Activated naive CD4-positive, alpha-beta T cell (primary cell): ENCODE measurements at regions not wholly inside any gene's neighbourhood (a gene's known extent, or its start where the extent isn't known, plus 50 kb on each side); places are given as distances from the start of the nearest gene placed in this dataset.

ENCODE experiments used
- DNase-seq, 4 experiments: peaks; one replicate each; lab custom pipeline; 2025; lab: John Stamatoyannopoulos, UW

DNA sequence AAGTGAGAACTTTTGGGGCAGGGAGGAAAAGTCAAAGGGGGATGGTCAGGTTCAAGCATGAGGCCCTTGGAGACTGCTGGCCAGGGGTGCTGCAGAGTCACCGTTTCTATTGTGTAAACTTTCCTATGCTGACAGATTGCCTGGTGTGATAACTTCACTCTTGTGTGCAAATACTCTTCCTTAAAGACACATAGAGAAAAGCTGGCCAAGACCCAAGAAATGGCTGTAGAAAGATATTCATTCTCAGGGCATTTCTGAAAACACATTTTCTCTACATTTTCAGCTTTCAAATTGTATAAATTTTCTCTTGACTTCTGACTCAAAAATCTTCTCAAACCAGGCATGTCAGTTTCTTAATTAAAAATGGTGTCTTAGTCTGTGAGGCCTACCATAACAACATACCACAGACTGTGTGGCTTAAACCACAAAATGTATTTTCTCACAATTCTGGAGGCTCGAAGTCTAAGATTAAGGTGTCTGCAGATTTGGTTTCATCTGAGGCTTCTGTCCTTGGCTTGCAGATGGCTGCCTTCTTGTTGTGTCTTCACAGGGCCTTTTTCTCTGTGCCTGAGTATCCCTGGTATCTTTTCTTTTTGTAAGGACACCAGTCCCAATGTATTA, 304.5 kb downstream of the KCNRG start:
- no peak for DNase-seq

DNA sequence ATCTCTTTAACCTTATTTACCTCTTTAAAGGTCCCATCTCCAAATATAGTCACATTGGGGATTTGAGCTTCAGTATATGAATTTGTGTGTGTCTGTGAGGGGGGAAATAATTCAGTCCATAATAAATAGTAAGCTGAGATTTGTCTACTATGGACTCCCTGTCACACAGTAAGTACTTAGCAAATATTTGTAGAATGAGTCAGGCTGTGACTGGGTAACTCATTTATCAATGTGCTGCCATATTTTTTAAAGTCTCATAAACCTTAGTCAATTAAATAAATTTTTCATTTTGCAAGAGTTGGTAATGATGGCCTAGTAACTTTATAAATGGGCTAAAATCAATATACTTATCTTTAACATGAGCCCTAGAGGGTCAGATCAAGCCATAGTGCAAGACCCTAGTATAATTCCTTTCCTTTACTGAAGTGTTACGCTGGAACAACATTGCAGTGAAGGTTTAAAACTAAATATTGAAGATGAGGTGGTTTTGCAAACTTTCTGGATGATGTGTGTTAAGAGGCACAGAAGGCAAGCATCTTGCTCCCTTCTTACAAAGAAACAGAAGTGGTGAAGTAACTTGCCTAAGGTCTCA, 305.1 kb downstream of the KCNRG start:
- no peak for DNase-seq

DNA sequence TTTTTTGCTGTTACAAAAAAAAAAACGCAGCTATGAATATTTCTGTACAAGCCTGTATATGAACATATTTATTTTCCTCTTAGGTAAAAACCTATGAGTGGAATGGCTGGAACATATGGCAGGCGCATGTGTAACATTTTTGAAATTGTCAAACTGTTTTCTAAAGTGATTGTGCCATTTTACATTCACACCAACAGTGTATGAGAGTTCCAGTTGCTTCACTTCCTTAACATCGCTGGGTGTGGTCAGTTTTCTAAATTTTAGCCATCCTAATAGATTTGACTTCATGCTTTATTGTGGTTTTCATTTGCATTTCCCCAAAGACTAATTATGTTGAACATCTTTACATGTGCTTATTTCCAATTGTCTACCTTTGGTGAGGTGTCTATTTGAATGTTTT, 306.8 kb downstream of the KCNRG start:
- DNase-seq, result no peak

DNA sequence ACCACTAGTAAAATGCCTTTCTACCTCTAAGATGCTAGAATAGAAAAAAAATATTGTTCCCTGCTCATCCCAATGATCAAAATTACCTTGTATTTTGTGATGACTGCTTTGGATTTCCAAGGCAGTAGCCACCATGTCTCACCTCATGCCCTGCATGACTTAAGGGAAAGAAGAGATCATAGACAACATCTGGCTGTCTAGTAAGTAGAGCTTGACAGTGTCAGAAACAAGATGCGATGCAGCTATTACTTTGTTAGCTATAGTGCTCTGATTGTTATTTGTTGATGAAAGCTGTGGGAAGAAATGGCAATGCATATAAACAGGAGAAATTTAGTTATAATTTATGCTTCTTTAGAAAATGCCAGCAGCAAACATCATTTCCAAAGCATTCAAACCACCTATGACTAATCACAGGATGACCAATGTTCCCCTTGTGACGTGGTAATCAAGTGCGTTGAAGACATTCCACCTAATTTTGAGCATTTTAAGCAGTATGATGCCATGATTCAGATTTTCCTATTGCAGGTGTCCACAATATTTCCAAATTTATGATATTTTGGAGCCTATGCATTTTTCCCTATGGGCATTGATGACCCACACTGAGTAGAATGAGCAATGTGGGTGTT, 308.3 kb downstream of the KCNRG start:
- DNase-seq, result no peak

DNA sequence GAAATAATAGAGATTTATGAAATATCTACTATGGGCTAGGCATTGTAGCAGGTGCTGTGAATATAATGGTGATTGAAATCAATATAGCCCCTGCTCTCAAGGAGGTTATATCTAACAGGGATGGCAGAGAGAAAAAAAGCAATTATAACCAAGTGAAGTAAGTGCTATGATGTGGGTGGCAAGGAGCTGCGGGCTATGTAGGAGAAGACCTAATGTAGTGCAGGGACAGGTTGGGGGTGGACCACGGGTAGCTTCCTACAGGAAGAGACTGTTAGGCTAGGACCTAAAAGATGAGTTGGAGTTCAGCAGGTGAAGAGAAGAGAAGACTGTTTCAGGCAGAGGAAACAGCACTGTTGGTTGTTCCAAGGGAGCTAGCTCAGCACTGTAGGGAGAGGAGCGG, 311.0 kb downstream of the KCNRG start:
- DNase-seq, result no peak

DNA sequence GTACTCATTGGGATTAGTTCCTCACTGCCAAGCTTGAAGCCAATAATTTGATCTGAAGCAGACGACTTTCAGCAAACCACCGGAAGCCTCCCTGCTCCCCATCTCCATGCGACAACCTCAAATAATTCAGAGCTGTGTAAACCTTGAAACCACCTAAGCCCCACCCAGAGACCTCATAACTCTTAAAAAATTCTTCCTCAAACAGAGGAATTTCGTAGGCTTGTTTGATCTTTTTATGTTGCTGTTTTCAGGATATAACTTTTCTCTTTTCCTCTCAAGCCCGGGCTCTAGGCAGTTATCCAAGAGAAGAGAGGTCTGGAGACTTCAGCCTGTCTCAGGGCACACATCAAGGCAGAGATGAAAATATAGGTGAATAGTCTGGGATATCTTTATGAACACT, 311.6 kb downstream of the KCNRG start:
- no peak for DNase-seq

DNA sequence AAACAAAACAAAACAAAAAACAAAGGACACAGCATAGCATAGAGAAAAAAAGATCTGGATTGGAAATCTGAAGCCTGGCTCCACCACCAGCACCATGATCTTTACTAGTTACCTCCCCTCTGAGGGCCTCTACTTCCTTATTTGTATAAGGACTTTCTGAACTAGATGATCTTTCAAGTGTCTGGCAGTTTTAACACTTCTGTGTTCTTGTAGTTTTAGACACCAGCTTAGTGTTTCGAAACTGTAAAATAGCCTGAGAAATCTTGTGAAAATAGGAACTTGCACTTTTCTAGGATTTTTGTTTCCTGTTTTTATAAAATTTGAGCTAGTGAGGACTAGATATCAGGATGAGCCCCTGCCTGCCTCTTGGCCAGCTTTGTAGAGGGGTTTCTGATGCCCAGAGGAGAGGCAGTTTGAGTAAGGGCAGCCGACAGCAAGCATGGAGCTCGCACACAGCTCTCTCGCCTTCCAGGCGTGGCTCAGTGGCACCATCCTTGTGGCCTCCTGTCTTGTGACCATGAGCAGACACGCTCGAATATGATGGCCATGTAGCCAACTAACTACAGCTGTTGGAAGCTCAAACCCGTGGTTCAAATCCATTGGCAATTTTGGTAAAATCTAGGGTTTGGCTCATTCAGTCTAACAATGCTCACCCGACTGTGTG, 319.0 kb downstream of the KCNRG start:
- no peak for DNase-seq

DNA sequence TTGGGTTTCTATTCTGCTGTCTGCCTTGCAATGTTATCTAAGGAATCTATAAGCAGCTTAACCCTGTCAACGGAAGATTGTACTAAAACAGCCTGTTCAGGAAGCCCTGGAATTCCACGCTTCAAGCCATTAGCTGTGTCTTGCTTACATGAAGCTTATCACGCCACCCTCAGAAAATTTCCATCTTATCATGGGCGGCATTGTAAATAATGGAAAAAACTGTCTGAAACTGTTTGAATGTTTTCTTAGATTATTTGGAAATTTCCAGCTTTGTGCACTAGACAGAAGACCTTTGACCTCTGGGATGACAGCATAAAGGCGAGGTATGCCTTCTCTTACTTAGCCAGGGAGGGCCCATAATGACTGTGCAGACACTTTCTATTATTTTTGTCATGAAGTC, 319.7 kb downstream of the KCNRG start:
- DNase-seq, result no peak

DNA sequence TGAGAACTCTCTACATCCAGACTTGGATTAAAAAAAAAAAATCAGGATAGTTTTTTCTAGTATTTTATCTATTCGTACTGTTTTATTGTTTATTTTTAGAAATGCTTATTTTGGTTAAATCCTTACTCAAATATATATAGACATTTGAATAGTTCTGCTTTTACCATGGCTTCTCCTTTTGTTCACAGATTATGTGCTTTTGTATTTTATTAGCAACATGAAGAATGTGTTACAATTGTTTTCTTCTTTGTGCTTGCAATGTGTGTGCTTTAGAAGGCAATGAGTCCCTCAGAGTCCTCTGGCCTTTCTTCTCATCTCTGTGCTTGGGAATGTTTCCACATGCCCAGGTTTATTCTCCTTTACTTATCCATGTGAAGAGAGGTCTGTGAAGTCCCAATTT, 324.0 kb downstream of the KCNRG start:
- DNase-seq, result no peak

DNA sequence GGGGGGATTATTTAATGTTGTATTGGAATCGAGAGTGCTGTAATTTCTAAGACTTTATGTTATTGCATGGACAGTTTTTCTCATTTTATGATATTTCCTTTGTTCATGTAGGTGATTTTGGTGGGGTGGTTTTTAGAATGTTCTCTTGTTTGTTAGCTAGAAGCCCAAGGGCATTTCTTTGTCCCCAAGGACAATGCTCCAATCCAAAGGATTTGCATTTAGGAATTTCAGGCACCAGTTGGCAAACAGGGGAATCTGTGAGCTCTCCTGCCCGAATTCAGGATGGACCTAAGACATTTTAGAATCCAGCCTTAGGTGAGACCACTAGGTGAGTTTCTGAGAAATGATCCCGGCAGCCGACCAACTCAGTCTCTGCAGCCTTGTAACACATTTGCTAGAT, 324.9 kb downstream of the KCNRG start:
- no peak for DNase-seq

DNA sequence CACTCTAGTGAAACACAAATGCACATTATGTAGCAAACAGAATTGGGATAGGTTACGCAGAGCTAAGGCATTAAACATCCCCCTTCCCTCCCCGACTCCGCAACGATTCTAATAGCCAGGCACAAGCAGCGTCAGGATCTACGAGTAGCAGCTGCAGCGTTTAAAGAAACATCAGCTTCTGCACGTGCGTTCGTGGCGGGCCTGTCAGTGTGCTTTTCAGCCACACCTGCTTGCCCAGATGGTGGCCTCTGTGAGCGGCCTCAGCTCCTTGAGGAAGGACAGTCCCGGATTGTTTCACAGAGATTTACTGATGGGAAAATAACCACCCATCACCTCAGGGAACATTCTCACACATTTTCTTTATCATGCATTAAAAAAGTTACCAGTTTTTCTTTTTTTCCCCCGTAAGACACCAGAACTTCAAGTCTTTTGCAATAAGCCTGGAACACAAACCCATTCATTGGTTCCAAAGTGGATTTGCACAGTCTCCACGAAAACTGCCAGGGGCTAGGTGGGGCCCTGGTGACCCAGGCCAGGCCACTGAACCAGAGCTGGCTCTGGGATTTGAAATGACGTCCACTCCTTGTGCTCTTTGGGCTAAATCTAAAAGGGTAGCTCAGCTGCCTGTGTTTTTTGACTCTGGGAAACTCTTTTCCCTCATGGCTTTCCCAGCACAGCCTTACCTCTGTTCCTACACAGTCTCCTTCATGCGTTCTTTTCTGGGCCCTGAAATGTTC, 325.5 kb downstream of the KCNRG start:
- no peak for DNase-seq

DNA sequence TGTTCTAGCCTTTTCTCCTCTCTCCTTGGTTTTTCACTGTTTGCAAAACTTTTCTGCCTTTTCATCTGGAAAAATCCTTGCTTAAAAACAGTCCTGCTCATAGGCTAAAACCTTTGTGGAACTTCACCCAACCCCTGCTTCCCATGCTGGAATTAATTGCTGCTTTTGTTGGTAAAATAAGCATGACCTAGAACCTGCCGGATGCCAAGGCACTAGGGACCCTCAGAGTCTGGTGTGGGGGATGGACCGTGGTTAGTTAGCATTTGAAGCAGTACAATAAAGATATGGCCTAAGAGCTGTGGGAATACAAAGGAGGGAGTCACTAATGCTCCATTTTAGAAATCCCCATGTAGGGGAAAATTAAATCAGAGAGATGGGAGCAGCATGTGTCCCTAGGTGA, 326.3 kb downstream of the KCNRG start:
- no peak for DNase-seq

DNA sequence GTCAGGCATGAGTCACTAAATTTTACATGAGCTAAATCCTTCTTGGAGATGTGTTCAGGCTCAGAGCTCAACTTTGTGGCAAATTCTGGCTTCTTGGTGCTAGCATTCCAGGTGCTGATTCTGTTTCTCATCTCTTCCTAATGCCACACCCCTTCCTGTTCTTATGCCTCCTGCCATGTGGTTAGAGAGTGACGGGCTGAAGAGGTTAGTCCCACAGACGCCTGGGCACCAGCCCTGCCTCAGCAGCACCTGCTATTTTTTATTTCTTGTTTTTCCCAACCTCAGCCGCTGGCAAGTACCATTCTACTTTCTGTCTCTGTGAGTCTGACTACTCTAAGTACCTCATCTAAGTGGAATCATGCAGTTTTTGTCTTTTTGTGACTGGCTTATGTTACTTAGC, 329.5 kb downstream of the KCNRG start:
- DNase-seq, result no peak

DNA sequence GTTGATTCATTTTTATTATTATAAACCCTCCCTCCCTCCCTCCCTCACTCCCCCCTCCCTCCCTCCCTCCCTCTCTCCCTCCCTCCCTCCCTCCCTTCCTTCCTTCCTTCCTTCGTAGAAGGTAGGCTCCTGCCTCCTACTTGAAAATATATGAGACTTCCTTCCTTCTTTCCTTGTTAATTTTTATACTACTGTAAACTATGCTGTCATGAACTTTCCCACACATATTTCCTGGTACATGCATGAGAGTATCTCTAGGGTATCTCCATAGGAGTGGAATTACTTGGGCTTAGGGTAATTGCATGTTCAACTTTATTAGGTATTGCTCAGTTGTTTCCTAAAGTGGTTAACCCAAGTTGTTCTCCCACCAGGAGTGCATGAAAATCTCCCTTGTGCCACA, 330.6 kb downstream of the KCNRG start:
- no peak for DNase-seq

DNA sequence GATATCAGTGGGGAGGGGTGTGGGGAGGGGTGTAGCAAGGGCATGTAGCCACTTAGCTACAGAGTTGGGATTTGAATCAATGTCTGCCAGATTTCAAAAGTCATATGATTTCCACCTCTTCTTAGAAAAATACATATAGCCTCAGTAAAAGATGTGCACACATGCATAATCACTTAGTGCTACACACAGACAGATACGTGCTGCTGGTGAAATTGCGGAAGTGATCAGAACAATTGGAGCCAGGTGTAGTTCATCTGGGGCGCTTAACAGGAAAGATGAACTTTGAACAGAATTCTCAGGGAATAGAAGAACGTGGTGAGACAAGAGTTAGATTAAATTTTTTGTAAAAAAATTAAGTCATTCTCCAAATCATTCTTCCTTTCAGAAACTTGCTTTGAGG, 333.1 kb downstream of the KCNRG start:
- DNase-seq, result no peak

DNA sequence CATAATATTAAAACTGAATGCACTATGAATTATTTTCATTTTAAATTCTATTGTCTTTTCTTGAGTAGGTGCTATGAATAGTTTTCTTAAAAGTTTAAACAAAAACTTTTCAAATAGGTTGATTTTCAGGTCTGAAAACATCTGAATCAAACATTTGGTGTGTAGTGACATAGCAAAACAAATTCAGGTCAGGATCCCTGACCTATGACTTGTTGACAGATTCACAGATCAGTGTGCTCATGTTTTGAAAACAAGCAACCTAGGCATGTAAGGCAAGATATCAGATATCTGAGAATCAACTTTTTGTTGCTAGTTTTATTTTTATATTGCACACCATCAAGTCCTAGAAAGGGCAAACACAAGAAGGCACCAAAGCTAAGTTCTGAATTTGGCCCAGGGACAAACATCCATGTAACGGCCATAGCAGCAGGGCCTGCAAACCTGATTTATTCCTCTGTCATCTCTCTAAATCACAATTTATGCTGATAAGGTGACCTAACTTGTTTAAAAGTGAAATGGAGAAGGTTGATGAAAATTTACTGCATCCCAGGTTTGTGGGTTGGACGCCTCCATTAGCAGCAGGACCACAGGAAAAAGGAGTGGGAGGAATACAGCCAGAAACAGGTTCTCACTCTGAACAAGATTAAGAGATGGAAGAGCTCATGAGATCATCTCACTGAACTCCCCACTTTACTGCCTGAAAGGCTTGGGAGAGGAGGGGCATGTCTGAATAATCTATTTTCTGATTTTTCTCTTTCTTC, 337.7 kb downstream of the KCNRG start:
- DNase-seq, result no peak

DNA sequence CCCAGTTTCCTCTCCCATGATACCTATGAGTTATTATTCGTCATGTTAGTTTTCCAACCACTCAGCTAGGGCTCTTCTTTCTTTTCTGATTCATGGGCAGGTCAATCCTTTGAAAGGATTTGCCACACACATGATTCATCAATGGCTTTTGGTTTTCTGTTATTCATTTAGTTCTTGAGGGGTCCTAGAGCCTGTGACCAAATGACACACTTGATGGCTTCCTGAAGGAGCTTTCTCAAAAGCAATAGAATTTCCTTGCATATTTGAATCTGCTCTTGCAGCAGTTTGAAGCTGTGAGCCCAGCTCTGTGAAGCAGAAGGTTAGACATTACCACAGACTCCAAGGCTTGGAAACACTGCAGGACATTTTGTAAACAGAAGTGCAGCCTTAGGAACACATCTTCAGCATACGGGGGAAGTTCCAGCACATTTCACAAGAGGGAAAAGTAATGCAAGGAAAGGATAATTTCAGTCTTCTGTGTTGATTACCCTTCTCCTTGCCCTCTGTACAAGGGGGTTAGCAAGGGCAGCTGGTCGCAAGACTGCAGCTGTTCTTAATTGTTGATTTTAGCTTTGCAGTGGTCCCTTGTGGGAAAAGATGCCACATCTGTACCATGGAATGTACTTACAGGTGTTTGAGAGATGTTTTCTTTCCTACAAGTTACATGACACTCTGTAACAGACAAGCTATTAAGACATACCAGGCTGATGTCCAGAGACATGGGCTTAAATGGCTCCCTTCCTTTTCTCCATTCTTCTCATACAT, 338.6 kb downstream of the KCNRG start:
- DNase-seq, result no peak

DNA sequence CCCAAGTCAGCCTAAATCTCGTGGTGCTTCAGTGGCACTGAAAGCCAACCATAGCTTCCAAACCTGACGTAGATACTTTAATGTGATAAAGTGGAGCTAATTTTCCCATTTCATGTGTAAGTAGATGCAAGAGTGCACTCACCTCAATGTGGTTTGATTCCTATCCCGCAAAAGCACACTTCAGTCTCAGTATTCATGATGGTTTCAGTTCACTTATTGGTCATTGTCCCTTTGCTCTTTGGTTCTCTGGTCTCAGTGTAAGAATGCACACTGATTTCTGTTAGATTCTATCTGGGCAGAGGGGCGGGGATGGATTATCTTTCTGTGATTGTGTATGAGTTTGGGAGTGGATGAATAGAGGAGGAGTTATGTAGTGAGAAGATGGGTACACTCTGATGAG, 340.6 kb downstream of the KCNRG start:
- no peak for DNase-seq

DNA sequence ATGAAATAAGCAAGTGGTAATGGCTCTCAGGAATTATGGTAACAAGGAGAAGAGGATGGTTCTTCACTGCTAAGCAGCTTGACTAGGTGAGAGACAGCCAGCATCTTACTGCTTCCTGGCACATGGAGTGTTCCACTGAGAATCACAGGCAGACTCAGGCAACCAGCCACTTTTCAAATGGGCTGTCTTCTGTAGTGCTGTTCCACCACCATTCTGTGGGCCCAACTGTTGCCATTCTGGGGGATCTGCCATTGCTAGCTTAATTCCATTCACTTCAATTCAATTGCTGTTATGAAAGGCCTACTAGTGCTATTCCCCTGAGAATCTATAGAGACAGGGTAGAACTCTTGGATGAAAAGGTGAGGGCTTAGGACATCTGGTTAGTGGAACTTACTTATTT, 341.9 kb downstream of the KCNRG start:
- no peak for DNase-seq

DNA sequence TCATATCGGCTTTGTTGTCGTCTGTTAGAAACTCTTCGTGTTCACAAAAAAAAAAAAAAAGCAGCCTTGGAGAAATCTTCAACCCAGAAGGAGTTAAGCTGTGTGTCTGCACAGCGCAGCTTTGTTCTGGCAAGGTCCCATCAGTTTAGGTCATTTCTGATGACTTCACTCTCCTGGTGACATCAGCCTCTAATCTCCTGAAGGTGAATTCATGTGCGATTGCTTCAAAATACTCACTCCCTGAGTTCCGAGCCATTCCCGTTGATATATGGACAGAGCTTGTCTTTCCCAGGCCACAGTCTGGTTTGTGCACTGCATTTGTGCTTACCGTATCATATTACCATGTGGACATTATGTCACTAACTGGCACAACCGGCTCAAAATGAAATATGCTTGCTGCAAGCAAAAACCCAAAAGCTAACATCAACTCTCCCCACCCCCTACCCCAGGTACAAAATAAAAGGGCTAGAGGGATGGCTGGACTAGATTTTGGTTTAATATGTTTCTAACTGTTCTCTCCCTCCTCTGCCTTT, 342.4 kb downstream of the KCNRG start:
- no peak for DNase-seq
